Thoracic aorta (tissue), 2 donors: ENCODE measurements at regions not wholly inside any gene's neighbourhood (a gene's known extent, or its start where the extent isn't known, plus 50 kb on each side); places are given as distances from the start of the nearest gene placed in this dataset.

ENCODE experiments used
- ATAC-seq: fragments of 150-250 bp; one replicate; pipeline ENCODE4 v1.8.0; 2017; ENCODE audit warnings: low read depth; ENCODE audit not compliant: insufficient number of reproducible peaks, low FRiP score
- DNase-seq: peaks from one replicate; pipeline ENCODE4 v3.0.0-alpha.2; 2020; ENCODE audit warnings: low spot score
- H3K27ac ChIP-seq, 2 donors: fragments of 200-600 bp; sonication (generic); 1 replicate in 1 of 2; 2 replicates in 1 of 2; pipeline ENCODE4 v1.5.1; 2016; ENCODE audit warnings: mild to moderate bottlenecking in 2 of 2, moderate library complexity in 2 of 2
- H3K27me3 ChIP-seq: fragments of 200-600 bp; sonication (generic); replicated peaks from 2 replicates; pipeline ENCODE4 v1.6.0; 2016; ENCODE audit warnings: mild to moderate bottlenecking; ENCODE audit not compliant: insufficient read depth
- H3K36me3 ChIP-seq: fragments of 200-600 bp; sonication (generic); one replicate; pipeline ENCODE4 v1.5.1; 2016
- H3K4me1 ChIP-seq, 2 donors: fragments of 200-600 bp; sonication (generic); 1 replicate in 1 of 2; 2 replicates in 1 of 2; pipeline versions ENCODE4 v1.5.1 to v1.6.0; 2016; ENCODE audit warnings: low read depth in 2 of 2, mild to moderate bottlenecking in 1 of 2; ENCODE audit not compliant: control insufficient read depth in 1 of 2
- H3K4me3 ChIP-seq: fragments of 200-600 bp; sonication (generic); 2 replicates; pipeline ENCODE4 v1.5.1; 2016; ENCODE audit warnings: mild to moderate bottlenecking
- H3K9me3 ChIP-seq: fragments of 200-600 bp; sonication (generic); 2 replicates; pipeline ENCODE4 v1.5.1; 2016
- CTCF ChIP-seq: fragments of 200-600 bp; sonication (generic); IDR thresholded peaks from one replicate; pipeline ENCODE4 v1.5.1; 2019; ENCODE audit warnings: antibody characterized with exemption

GRCh38 chr2:49367003-49367402, 212.7 kb upstream of the FSHR start:
- no peak for TF ChIP-seq CTCF
- H3K27ac ChIP-seq = no peak overlapping the region
- no peaks in the 10 kb centered on the region for H3K36me3 ChIP-seq
- no peak for ATAC-seq
- H3K4me1 ChIP-seq = no peaks in the 10 kb centered on the region
- DNase-seq = no peak
- H3K27me3 ChIP-seq = no peaks in the 10 kb centered on the region
- H3K4me3 ChIP-seq = no peak overlapping the region
- no peaks in the 10 kb centered on the region for H3K9me3 ChIP-seq

- H3K4me1 ChIP-seq = no peaks in the 10 kb centered on the region
- H3K27ac ChIP-seq = no peak overlapping the region
- no peak overlapping the region for H3K4me3 ChIP-seq
- H3K27me3 ChIP-seq = no peaks in the 10 kb centered on the region
- no peak for ATAC-seq
- DNase-seq = no peak
- H3K36me3 ChIP-seq = no peaks in the 10 kb centered on the region
- no peaks in the 10 kb centered on the region for H3K9me3 ChIP-seq
- TF ChIP-seq CTCF = no peak
Observed at GRCh38 chr2:49360407-49360767, 206.1 kb upstream of the FSHR start.

GRCh38 chr2:49359721-49360406, 205.5 kb upstream of the FSHR start:
- Histone ChIP-seq H3K27ac (no peak overlapping the region), H3K9me3 (no peaks in the 10 kb centered on the region), H3K27me3 (no peaks in the 10 kb centered on the region), H3K36me3 (no peaks in the 10 kb centered on the region), H3K4me1 (no peaks in the 10 kb centered on the region), H3K4me3 (no peak overlapping the region)
- TF ChIP-seq CTCF = no peak
- no peak for ATAC-seq
- no peak for DNase-seq

- DNase-seq (no peak), ATAC-seq (no peak)
- no peaks in the 10 kb centered on the region for H3K4me1 ChIP-seq
- no peak for TF ChIP-seq CTCF
- no peaks in the 10 kb centered on the region for H3K9me3 ChIP-seq
- no peaks in the 10 kb centered on the region for H3K36me3 ChIP-seq
- H3K4me3 ChIP-seq = no peak overlapping the region
- no peaks in the 10 kb centered on the region for H3K27me3 ChIP-seq
- H3K27ac ChIP-seq = no peak overlapping the region
Observed at GRCh38 chr2:49355611-49356010, 201.3 kb upstream of the FSHR start.

GRCh38 chr2:49351560-49351959, 197.2 kb upstream of the FSHR start:
- H3K9me3 ChIP-seq = no peaks in the 10 kb centered on the region
- H3K4me1 ChIP-seq = no peaks in the 10 kb centered on the region
- H3K4me3 ChIP-seq = no peak overlapping the region
- DNase-seq = no peak
- TF ChIP-seq CTCF = no peak
- ATAC-seq = no peak
- H3K27ac ChIP-seq = no peak overlapping the region
- no peaks in the 10 kb centered on the region for H3K36me3 ChIP-seq
- no peaks in the 10 kb centered on the region for H3K27me3 ChIP-seq
